ENCODE measurements at regions not wholly inside any gene's neighbourhood (a gene's known extent, or its start where the extent isn't known, plus 50 kb on each side); places are given as distances from the start of the nearest gene placed in this dataset.

DNA sequence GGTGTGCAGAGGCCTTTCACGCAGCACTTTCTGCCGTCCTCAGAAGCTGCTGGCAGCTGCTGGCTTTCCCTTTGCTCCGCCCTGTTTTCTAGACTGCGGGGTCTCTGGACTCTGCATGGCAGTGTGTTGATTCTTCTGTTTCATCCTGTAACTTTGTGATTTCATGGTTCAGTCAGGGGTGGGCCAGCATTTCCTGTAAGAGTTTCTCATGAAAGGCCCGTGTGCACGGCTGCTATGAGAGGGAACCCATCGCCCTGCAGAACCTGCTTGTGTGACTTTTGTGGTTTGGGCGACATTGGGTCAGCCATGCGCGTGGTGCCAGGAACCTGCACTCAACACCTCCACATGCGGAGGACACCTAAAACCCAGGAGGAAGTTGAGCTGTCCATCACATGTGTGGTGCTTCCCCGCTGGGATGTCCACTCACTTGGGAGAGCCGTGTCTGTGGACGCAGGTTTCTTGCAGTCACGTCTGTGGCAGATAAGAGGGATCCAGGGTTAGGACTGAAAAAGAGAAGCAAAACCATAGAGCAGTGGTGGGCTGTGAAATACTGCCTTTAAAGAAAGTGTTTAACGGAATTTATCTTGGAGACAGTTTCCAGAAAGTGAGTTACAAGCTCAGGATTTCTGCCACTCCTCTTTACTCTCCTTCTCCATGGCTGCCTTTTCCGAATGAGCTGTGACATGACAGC lies 167.3 kb upstream of the ALKAL2 start:
- Histone ChIP-seq H3K9me3 (ENCODE audit: control insufficient read depth in 2 of 2, low read length in 2 of 2) (no peaks in the 10 kb centered on the region), H3K27me3 (ENCODE audit: control insufficient read depth in 2 of 2, insufficient read depth in 2 of 2, low read length in 2 of 2) (no peaks in the 10 kb centered on the region), H3K36me3 (ENCODE audit: control insufficient read depth in 2 of 2, insufficient read depth in 2 of 2, low read length in 2 of 2) (no peaks in the 10 kb centered on the region), H3K9ac (ENCODE audit: low read depth in 1 of 2, low read length in 2 of 2) (no peak overlapping the region), H3K4me1 (ENCODE audit: control insufficient read depth in 2 of 2, insufficient read depth in 2 of 2, low read length in 2 of 2) (no peaks in the 10 kb centered on the region), H3K27ac (ENCODE audit: low read depth in 2 of 2, low read length in 2 of 2) (no peak overlapping the region), H3K4me3 (ENCODE audit: low read length in 2 of 2) (no peak overlapping the region)

DNA sequence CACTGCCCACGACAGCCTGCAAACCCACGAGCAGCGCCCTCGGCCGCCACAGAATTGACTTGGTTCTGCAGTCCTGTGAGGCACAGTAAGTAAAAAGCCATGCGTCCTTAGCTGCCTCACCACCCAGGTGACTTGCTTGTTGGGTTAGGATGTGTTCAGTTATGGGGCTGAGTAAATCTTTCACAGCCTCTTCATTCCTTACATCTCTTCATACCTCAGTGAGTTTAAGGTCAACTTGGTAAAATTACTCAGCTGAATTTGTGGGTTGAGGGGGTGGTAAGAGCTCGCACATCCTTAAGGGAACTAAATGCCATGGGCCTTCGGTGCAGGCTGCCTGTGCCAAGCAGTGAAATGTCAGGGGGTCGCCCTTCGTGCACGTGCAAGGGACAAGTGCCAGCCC lies 165.2 kb upstream of the ALKAL2 start:
- Histone ChIP-seq H3K4me1 (ENCODE audit: control insufficient read depth in 2 of 2, insufficient read depth in 2 of 2, low read length in 2 of 2) (no peaks in the 10 kb centered on the region), H3K36me3 (ENCODE audit: control insufficient read depth in 2 of 2, insufficient read depth in 2 of 2, low read length in 2 of 2) (no peaks in the 10 kb centered on the region), H3K4me3 (ENCODE audit: low read length in 2 of 2) (no peak overlapping the region), H3K27me3 (ENCODE audit: control insufficient read depth in 2 of 2, insufficient read depth in 2 of 2, low read length in 2 of 2) (no peaks in the 10 kb centered on the region), H3K9ac (ENCODE audit: low read depth in 1 of 2, low read length in 2 of 2) (no peak overlapping the region), H3K27ac (ENCODE audit: low read depth in 2 of 2, low read length in 2 of 2) (no peak overlapping the region), H3K9me3 (ENCODE audit: control insufficient read depth in 2 of 2, low read length in 2 of 2) (no peaks in the 10 kb centered on the region)

DNA sequence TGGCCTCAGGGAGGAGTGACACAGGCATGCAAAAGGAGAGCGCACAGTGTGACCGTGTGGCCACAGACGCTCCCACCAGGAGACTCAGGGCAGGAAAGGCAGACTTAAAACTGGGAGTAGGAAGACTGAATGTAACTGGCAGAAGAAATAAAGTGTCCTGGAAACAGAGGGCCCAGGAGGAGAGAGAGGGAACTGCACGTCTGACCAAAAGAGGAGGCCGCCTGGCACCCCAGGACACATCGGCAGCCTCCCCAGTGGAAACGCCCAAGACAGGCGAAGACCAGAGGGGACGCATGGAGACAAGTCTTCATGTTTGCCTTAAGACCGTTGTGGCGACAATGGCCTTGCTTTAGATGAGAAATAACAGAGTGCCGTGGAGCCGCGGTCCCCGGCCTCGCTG lies 163.6 kb upstream of the ALKAL2 start:
- H3K27ac ChIP-seq (ENCODE audit: low read depth in 2 of 2, low read length in 2 of 2), result no peak overlapping the region
- H3K36me3 ChIP-seq (ENCODE audit: control insufficient read depth in 2 of 2, insufficient read depth in 2 of 2, low read length in 2 of 2), result no peaks in the 10 kb centered on the region
- no peaks in the 10 kb centered on the region for H3K27me3 ChIP-seq (ENCODE audit: control insufficient read depth in 2 of 2, insufficient read depth in 2 of 2, low read length in 2 of 2)
- no peaks in the 10 kb centered on the region for H3K9me3 ChIP-seq (ENCODE audit: control insufficient read depth in 2 of 2, low read length in 2 of 2)
- H3K4me3 ChIP-seq (ENCODE audit: low read length in 2 of 2), result no peak overlapping the region
- no peak overlapping the region for H3K9ac ChIP-seq (ENCODE audit: low read depth in 1 of 2, low read length in 2 of 2)
- no peaks in the 10 kb centered on the region for H3K4me1 ChIP-seq (ENCODE audit: control insufficient read depth in 2 of 2, insufficient read depth in 2 of 2, low read length in 2 of 2)

DNA sequence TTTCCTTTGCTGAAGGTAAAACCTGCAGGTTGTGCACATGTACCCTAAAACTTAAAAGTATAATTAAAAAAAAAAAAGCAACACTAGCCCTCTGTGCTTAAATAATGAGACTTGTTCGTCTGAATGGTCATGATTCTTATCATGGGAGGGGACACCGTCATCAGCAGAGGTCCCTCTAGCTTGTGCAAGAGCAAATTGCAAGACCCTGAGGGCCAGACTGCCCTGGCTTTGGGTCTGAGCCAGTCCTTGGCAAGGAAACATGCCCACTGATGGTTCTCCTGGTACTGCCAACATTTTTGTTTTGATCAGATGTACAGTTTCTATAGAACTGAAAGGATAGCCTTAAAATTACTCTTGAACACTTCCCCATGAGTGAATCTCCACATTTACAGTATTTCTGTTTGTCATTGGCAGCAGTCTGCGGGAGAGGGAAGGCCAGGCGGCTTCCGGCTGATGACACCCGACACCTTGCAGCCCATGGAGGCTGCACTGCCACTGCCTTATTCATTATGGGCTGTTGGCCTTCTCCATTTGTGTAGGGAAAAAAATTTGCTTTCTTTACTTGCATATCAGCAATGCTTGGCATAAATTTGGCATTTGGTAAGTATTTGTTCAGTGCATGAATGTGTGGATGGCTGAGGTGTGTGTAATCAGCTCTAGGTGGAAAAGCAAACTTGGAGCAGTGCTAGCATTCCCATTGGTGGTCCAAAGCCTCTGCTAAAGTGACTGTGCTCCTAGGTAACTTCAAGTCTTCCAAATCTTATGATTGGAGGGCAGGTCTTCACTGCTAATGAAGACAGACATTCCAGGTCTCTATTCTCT lies 161.6 kb upstream of the ALKAL2 start:
- no peak overlapping the region for H3K27ac ChIP-seq (ENCODE audit: low read depth in 2 of 2, low read length in 2 of 2)
- H3K9me3 ChIP-seq (ENCODE audit: control insufficient read depth in 2 of 2, low read length in 2 of 2), result no peaks in the 10 kb centered on the region
- no peaks in the 10 kb centered on the region for H3K36me3 ChIP-seq (ENCODE audit: control insufficient read depth in 2 of 2, insufficient read depth in 2 of 2, low read length in 2 of 2)
- H3K27me3 ChIP-seq (ENCODE audit: control insufficient read depth in 2 of 2, insufficient read depth in 2 of 2, low read length in 2 of 2), result no peaks in the 10 kb centered on the region
- no peaks in the 10 kb centered on the region for H3K4me1 ChIP-seq (ENCODE audit: control insufficient read depth in 2 of 2, insufficient read depth in 2 of 2, low read length in 2 of 2)
- H3K9ac ChIP-seq (ENCODE audit: low read depth in 1 of 2, low read length in 2 of 2), result no peak overlapping the region
- no peak overlapping the region for H3K4me3 ChIP-seq (ENCODE audit: low read length in 2 of 2)

DNA sequence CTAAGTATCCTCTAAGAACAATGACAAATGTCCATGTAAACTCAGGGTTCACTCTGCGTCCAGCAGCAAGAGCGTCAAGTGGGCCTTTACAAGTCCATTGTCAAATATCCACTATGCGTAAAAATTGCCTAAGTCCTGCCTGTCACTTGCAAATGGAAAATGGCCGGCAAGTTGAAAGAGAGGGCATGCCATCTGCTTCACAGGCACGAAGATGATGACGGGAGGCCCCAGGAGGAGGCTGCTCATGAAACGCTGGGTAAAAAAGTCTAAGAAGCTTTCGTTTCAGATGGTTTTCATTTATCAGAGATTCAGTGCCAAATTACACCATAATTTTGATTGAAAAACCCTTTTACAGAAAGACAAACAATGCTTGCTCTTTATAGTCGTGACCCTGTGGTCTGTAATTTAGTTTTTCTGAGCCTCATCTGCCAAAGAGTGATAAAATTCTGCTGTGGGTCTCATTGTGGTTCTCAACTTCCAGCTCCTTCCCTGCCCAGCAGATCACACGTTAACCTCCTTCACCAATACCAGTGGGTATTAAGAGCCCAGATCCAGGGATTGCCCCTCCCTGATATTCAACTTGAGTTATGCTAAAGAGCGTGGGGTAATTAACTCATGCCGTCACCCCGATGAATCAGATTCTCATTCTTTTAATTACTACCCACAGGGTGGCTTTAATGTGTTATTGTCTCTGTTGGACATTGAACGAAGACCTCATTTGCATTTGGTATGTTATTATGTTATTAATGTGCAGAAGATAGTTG lies 160.2 kb upstream of the ALKAL2 start:
- H3K36me3 ChIP-seq (ENCODE audit: control insufficient read depth in 2 of 2, insufficient read depth in 2 of 2, low read length in 2 of 2), result no peaks in the 10 kb centered on the region
- H3K9me3 ChIP-seq (ENCODE audit: control insufficient read depth in 2 of 2, low read length in 2 of 2), result no peaks in the 10 kb centered on the region
- no peaks in the 10 kb centered on the region for H3K27me3 ChIP-seq (ENCODE audit: control insufficient read depth in 2 of 2, insufficient read depth in 2 of 2, low read length in 2 of 2)
- no peak overlapping the region for H3K4me3 ChIP-seq (ENCODE audit: low read length in 2 of 2)
- no peak overlapping the region for H3K9ac ChIP-seq (ENCODE audit: low read depth in 1 of 2, low read length in 2 of 2)
- H3K4me1 ChIP-seq (ENCODE audit: control insufficient read depth in 2 of 2, insufficient read depth in 2 of 2, low read length in 2 of 2), result no peaks in the 10 kb centered on the region
- H3K27ac ChIP-seq (ENCODE audit: low read depth in 2 of 2, low read length in 2 of 2), result no peak overlapping the region

DNA sequence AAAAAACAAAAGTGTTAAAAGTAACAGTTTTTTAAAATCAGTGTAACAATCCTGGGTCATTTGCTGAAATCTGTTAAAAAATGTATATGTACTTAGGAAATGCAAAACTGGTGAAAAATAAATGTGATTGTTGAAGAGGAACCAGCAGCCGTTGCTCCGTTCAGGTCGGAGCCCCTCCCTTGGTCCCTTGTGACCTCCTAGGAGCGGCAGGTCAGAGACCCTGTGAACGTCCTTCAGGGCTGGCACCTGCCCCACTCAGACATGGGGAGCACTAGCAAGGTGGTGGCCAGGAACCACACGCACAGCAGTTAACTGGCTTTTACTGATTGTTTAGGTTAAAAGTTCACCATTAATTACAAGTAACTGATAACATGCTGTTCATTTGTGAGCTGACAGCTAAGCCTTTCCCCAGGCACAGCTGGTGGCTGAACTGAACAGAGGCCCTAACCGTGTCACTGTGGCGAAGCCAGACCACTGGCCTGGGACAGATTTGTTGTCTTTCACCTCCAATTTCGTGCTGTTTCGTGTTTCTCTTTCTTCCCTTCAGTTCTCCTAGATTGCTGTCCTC lies 159.2 kb upstream of the ALKAL2 start:
- H3K27ac ChIP-seq (ENCODE audit: low read depth in 2 of 2, low read length in 2 of 2), result no peak overlapping the region
- H3K9ac ChIP-seq (ENCODE audit: low read depth in 1 of 2, low read length in 2 of 2), result no peak overlapping the region
- no peaks in the 10 kb centered on the region for H3K9me3 ChIP-seq (ENCODE audit: control insufficient read depth in 2 of 2, low read length in 2 of 2)
- no peaks in the 10 kb centered on the region for H3K36me3 ChIP-seq (ENCODE audit: control insufficient read depth in 2 of 2, insufficient read depth in 2 of 2, low read length in 2 of 2)
- no peak overlapping the region for H3K4me3 ChIP-seq (ENCODE audit: low read length in 2 of 2)
- no peaks in the 10 kb centered on the region for H3K27me3 ChIP-seq (ENCODE audit: control insufficient read depth in 2 of 2, insufficient read depth in 2 of 2, low read length in 2 of 2)
- H3K4me1 ChIP-seq (ENCODE audit: control insufficient read depth in 2 of 2, insufficient read depth in 2 of 2, low read length in 2 of 2), result no peaks in the 10 kb centered on the region

DNA sequence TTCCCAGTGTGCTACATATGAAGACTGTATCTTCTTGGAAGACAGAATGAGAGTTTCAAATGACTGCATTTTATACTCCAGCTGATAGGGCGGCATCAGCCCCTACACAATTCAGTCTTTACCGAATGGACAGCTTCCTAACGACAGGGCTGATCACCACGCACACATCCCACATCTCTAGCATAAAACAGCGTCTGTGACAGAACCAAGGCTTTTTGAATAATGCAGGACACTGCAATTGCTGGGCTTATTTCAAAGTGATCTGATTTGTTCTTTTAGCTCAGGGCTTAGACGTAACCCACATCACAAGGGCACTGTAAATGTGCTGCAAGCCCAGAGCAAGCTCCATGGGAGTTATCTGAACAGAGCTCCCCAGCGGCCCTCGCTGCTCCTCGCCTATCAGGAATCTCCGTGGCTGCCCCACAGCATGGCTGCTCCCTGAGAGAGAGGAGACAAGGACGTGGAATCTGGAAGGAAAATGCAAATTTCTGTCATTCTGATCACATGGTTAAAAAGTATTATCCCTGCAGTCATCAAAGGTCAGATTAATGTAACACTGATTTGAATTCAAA lies 158.5 kb upstream of the ALKAL2 start:
- H3K4me3 ChIP-seq (ENCODE audit: low read length in 2 of 2), result no peak overlapping the region
- no peak overlapping the region for H3K9ac ChIP-seq (ENCODE audit: low read depth in 1 of 2, low read length in 2 of 2)
- no peak overlapping the region for H3K27ac ChIP-seq (ENCODE audit: low read depth in 2 of 2, low read length in 2 of 2)
- H3K27me3 ChIP-seq (ENCODE audit: control insufficient read depth in 2 of 2, insufficient read depth in 2 of 2, low read length in 2 of 2), result no peaks in the 10 kb centered on the region
- no peaks in the 10 kb centered on the region for H3K4me1 ChIP-seq (ENCODE audit: control insufficient read depth in 2 of 2, insufficient read depth in 2 of 2, low read length in 2 of 2)
- H3K9me3 ChIP-seq (ENCODE audit: control insufficient read depth in 2 of 2, low read length in 2 of 2), result no peaks in the 10 kb centered on the region
- no peaks in the 10 kb centered on the region for H3K36me3 ChIP-seq (ENCODE audit: control insufficient read depth in 2 of 2, insufficient read depth in 2 of 2, low read length in 2 of 2)

DNA sequence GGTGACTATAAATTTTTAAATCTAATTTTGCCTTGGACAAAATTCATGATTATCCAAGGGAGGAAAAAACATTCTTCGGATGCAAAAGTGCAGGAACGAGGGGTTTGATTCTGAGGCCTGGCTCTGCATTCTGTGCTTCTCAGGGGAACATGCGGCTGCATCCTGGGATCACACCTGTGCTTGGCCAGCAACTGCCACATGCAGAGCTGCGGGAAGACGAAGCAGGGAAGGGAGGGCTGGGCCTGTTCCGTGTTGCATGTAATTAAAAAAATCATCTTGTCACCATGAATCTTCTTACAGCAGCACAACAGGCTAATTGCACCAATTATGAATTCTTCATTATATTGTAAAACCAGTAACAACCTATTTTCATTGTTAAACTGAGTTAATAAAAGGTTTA lies 158.0 kb upstream of the ALKAL2 start:
- no peaks in the 10 kb centered on the region for H3K36me3 ChIP-seq (ENCODE audit: control insufficient read depth in 2 of 2, insufficient read depth in 2 of 2, low read length in 2 of 2)

DNA sequence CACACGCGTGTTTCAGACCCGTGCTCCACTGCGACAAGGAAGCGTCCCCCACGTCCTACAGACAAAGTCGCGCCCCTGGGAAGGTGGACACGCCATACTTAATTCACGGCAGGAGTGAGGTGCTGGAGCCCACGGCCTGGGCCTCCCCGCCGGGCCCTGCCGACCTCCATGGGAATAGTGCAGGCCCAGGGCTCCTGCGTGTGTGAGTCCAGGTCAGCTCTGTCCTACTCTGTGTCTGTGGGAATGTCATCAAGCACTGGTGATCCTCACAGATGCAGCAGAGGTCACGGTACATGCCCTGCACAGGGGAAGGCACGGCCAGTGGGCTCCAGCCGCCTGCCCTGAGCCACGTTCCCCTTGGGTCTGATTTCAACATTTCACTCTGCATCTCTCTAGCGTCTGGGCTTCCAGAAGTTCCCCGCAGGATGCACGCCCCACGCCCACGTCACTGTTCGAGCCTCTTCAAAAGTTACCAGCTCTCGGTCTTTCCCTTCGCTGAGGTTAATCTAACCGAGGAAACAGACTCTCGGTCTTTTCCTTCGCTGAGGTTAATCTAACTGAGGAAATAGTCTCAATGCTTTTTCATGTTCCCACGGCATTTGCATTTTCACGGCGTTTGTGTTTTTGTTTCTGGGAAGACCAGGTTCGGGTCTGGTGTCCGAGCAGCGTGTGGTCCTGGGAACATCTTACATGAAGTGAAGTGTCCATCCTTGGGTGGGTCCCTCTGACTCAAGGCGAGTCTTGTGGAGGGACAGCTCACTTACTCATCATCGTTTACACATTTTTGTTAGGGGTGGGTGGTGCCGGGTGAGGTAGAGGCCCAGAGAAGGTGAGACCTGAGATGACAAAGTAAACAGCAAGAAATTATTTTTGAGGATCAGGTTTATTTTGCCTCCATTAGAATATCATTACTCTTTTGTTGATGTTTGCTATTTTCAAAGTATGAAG lies 157.3 kb upstream of the ALKAL2 start:
- no peak overlapping the region for H3K4me3 ChIP-seq (ENCODE audit: low read length in 2 of 2)
- H3K4me1 ChIP-seq (ENCODE audit: control insufficient read depth in 2 of 2, insufficient read depth in 2 of 2, low read length in 2 of 2), result no peaks in the 10 kb centered on the region
- H3K9ac ChIP-seq (ENCODE audit: low read depth in 1 of 2, low read length in 2 of 2), result no peak overlapping the region

More for the DNA sequence above, 158.0 kb upstream of the ALKAL2 start:
- H3K27me3 ChIP-seq (ENCODE audit: control insufficient read depth in 2 of 2, insufficient read depth in 2 of 2, low read length in 2 of 2), result no peaks in the 10 kb centered on the region
- no peak overlapping the region for H3K4me3 ChIP-seq (ENCODE audit: low read length in 2 of 2)
- H3K9ac ChIP-seq (ENCODE audit: low read depth in 1 of 2, low read length in 2 of 2), result no peak overlapping the region
- H3K4me1 ChIP-seq (ENCODE audit: control insufficient read depth in 2 of 2, insufficient read depth in 2 of 2, low read length in 2 of 2), result no peaks in the 10 kb centered on the region
- H3K27ac ChIP-seq (ENCODE audit: low read depth in 2 of 2, low read length in 2 of 2), result no peak overlapping the region
- H3K9me3 ChIP-seq (ENCODE audit: control insufficient read depth in 2 of 2, low read length in 2 of 2), result no peaks in the 10 kb centered on the region

More for the DNA sequence above, 157.3 kb upstream of the ALKAL2 start:
- Histone ChIP-seq H3K27me3 (ENCODE audit: control insufficient read depth in 2 of 2, insufficient read depth in 2 of 2, low read length in 2 of 2) (no peaks in the 10 kb centered on the region), H3K27ac (ENCODE audit: low read depth in 2 of 2, low read length in 2 of 2) (no peak overlapping the region), H3K36me3 (ENCODE audit: control insufficient read depth in 2 of 2, insufficient read depth in 2 of 2, low read length in 2 of 2) (no peaks in the 10 kb centered on the region), H3K9me3 (ENCODE audit: control insufficient read depth in 2 of 2, low read length in 2 of 2) (no peaks in the 10 kb centered on the region)

All from mucosa of rectum (tissue), 2 donors.